Gastroesophageal sphincter (tissue), 4 donors: ENCODE measurements at regions not wholly inside any gene's neighbourhood (a gene's known extent, or its start where the extent isn't known, plus 50 kb on each side); places are given as distances from the start of the nearest gene placed in this dataset.

Experiments
- ATAC-seq: fragments of 150-250 bp; one replicate; pipeline ENCODE4 v1.9.1; 2016; ENCODE audit warnings: mild to moderate bottlenecking, moderate library complexity
- H3K27ac ChIP-seq, 4 donors: fragments of 200-600 bp; sonication (generic) in 3 of 4; 1 replicate in 3 of 4; 2 replicates in 1 of 4; pipeline ENCODE4 v1.5.1; 2016 to 2019
- H3K27me3 ChIP-seq: fragments of 200-600 bp; sonication (generic); one replicate; pipeline ENCODE4 v1.5.1; 2019
- H3K36me3 ChIP-seq, 2 donors: fragments of 200-600 bp; sonication (generic); one replicate each; pipeline ENCODE4 v1.5.1; 2019; ENCODE audit warnings: control low read depth in 1 of 2
- H3K4me1 ChIP-seq, 3 donors: fragments of 200-600 bp; sonication (generic); 1 replicate in 2 of 3; 2 replicates in 1 of 3; pipeline ENCODE4 v1.5.1; 2016 to 2019; ENCODE audit warnings: control low read depth in 2 of 3
- H3K4me3 ChIP-seq, 2 donors: fragments of 200-600 bp; sonication (generic); one replicate each; pipeline ENCODE4 v1.5.1; 2019; ENCODE audit warnings: mild to moderate bottlenecking in 1 of 2, moderate library complexity in 1 of 2
- H3K9me3 ChIP-seq, 3 donors: fragments of 200-600 bp; sonication (generic); one replicate each; pipeline ENCODE4 v1.5.1; 2017 to 2019; ENCODE audit warnings: control low read depth in 2 of 3
- CTCF ChIP-seq, 4 experiments: fragments of 200-600 bp in 2 of 4; fragments of 450-650 bp in 2 of 4; sonication (generic) in 1 of 4; IDR thresholded peaks; one replicate each; pipeline ENCODE4 v1.5.1; 2017 to 2019; ENCODE audit warnings: antibody characterized with exemption in 4 of 4, mild to moderate bottlenecking in 2 of 4, moderate library complexity in 2 of 4
- EP300 ChIP-seq: sonication (generic); formaldehyde crosslinking; IDR thresholded peaks from one replicate; pipeline ENCODE4 v1.6.1; 2017; ENCODE audit warnings: antibody characterized with exemption, mild to moderate bottlenecking
- POLR2A ChIP-seq, 2 donors: fragments of 450-650 bp; IDR thresholded peaks; one replicate each; pipeline ENCODE4 v1.6.1; 2017; ENCODE audit warnings: antibody characterized with exemption in 2 of 2, mild to moderate bottlenecking in 2 of 2, moderate library complexity in 1 of 2
- POLR2AphosphoS5 ChIP-seq: sonication (generic); formaldehyde crosslinking; IDR thresholded peaks from one replicate; pipeline ENCODE4 v1.6.1; 2017; ENCODE audit warnings: antibody characterized with exemption
- WGBS, 2 donors: methylation state at CpG; one replicate each; pipeline ENCODE4 v1.1.5; 2018; ENCODE audit warnings: low coverage in 1 of 2; 5-methylcytosine and 5-hydroxymethylcytosine counted together

- Histone ChIP-seq H3K27me3 (no peaks in the 10 kb centered on the region), H3K9me3 (no peaks in the 10 kb centered on the region), H3K36me3 (no peaks in the 10 kb centered on the region), H3K4me3 (no peak overlapping the region), H3K4me1 (no peaks in the 10 kb centered on the region), H3K27ac (no peak overlapping the region)
- WGBS, 2 donors, result 93% methylated on average over 7 of the region's 8 CpGs; no CpG with 5 or more reads in 1 of the 2 donors
- no peak for ATAC-seq
- TF ChIP-seq POLR2AphosphoS5, result no peak
- no peak for TF ChIP-seq EP300
- TF ChIP-seq POLR2A (IDR thresholded peaks at IDR 0.05), result no peak
- TF ChIP-seq CTCF (IDR thresholded peaks at IDR 0.05), result no peak
Observed at GRCh38 chr6:159097256-159097655, 52.5 kb upstream of the TAGAP start.

DNA sequence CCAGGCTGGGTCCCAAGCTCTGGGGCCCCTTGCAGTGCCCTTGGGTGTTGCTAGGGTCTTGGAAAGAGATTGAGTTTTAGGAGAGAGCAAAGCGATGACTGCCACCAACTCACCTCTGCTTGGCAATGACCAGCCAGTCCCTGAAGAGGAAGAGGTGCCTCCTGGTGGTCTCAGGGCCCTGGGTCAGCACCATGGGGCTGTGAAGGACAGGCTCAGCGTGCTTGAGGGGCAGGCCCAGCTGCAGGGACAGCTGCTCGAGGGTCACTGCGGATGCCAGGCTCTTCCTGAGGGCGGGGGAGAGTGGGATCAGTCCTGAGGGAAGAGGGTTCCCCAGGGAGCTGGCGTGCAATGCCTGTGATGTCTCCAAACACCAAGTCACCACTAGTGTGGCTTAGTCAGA lies 50.8 kb upstream of the TAGAP start:
- H3K4me1 ChIP-seq, result no peaks in the 10 kb centered on the region
- H3K27ac ChIP-seq, result no peak overlapping the region
- H3K36me3 ChIP-seq, result no peaks in the 10 kb centered on the region
- no peak for TF ChIP-seq EP300
- TF ChIP-seq POLR2AphosphoS5, result no peak
- TF ChIP-seq POLR2A (IDR thresholded peaks at IDR 0.05), result no peak
- TF ChIP-seq CTCF (IDR thresholded peaks at IDR 0.05), result no peak
- no peak overlapping the region for H3K4me3 ChIP-seq
- H3K9me3 ChIP-seq, result no peaks in the 10 kb centered on the region
- ATAC-seq, result no peak
- no CpG with 5 or more reads among the region's 6 CpGs for WGBS, 2 donors
- H3K27me3 ChIP-seq, result no peaks in the 10 kb centered on the region

DNA sequence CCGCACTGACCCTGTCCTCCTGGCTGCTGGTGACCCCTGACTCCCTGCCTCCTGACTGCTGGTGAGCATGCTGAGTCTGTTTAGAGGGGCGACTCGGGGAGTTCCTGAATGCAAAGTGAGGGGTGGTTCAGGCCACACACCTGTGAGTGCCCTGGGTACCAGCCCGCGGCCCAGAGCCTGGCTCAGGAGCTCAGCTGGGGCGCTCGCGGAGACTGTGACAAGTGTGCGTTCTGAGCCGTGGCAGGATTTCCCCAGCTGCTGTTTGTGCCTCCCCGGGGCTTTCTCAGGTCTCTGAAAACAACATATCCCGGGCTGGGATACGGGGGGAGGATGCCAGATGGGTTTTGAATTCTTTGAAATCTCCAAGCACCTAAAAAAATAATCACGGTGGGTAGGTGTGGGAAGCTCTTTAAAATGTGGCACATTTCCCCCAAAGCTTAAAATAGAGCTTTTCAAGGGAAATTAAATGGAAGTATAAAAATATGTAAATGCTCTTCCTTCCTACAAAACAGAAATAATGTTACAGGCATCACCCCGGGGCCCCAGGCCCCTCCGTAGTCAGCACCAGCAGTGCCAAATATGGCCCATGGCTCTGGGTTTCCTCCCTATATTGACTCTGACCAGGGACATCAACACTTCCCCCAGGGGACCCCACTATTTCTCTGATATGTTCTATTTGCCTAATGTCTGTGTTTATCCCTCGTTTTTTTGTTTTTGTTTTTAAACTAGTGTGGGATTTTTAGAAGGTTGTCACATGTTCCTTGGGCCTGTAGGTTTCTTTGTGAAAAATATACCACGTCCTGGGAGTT lies 49.9 kb upstream of the TAGAP start:
- no peaks in the 10 kb centered on the region for H3K27me3 ChIP-seq
- ATAC-seq, result no peak
- no peak for TF ChIP-seq POLR2AphosphoS5
- TF ChIP-seq CTCF (IDR thresholded peaks at IDR 0.05), result no peak
- no peak for TF ChIP-seq POLR2A (IDR thresholded peaks at IDR 0.05)
- no peak for TF ChIP-seq EP300
- no peaks in the 10 kb centered on the region for H3K36me3 ChIP-seq
- WGBS, 2 donors, result 53 to 77% methylated on average over 4 of the region's 18 CpGs
- no peaks in the 10 kb centered on the region for H3K4me1 ChIP-seq
- H3K27ac ChIP-seq, result no peak overlapping the region
- H3K9me3 ChIP-seq, result no peaks in the 10 kb centered on the region
- H3K4me3 ChIP-seq, result no peak overlapping the region
